ENCODE measurements at regions not wholly inside any gene's neighbourhood (a gene's known extent, or its start where the extent isn't known, plus 50 kb on each side); places are given as distances from the start of the nearest gene placed in this dataset.
"Not testable (repeated sequence)": the region's sequence is repeated elsewhere in the genome, so short reads cannot be mapped to it uniquely, and the experiment has no call there.

GRCh38 chr2:49719241-49719640 is 564.9 kb upstream of the FSHR start:
- no peak for TF ChIP-seq CTCF (IDR thresholded peaks at IDR 0.05; ENCODE audit: control extremely low read depth, extremely low read depth, low read depth, missing control alignments)
- ChIA-PET POLR2A (no interaction called here), CTCF (no interaction called here)
- no peak for DNase-seq (ENCODE audit: extremely low spot score)

DNA sequence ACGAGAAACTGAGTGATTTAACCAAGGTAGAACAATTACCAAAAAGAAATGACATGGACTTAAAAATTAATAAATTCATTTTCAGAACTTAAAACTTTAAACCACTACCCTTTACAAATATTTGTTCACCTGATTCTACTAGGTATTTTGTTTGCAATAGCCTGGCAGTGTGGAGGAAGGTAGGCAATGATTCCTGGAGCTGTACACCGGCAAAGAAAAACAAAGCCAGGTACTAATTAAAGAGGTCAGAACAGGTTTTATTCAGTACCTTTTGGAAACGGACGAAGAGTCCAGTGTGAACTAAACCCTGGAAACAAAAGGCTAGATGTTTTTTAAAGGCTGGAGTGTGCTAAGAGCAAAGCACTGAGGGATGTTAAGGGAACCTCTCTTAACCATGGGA is 561.3 kb upstream of the FSHR start:
- no peak for TF ChIP-seq CTCF (IDR thresholded peaks at IDR 0.05; ENCODE audit: control extremely low read depth, extremely low read depth, low read depth, missing control alignments)
- ChIA-PET CTCF (interaction anchor here (1.7 kb wide), 1 partner anchor 15 kb away, joined by 3 read pairs; no protein-coding TSS in a partner anchor), POLR2A (no interaction called here)
- no peak for DNase-seq (ENCODE audit: extremely low spot score)

DNA sequence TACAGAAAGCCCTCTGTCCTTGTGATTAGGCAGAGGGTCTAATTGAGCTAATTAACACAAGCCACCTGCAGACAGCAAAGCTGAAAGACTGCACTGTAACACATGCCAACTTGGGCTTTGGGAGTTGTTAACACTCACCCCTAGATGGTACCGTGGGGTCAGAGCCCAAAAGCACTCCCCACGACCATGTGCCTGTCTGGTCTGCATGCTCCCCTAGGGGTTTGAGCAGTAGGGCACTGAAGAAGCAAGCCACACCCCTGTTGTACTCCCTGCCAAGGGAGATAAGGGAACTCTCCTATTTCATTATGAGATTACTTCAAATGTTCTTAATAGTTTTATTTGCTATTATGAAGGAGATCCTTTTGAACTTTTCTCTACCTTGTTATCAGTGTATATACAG is 560.1 kb upstream of the FSHR start:
- ChIA-PET CTCF (interaction anchor here (1.7 kb wide), 1 partner anchor 16 kb away, joined by 3 read pairs; no protein-coding TSS in a partner anchor), POLR2A (no interaction called here)
- DNase-seq (ENCODE audit: extremely low spot score): no peak
- no peak for TF ChIP-seq CTCF (IDR thresholded peaks at IDR 0.05; ENCODE audit: control extremely low read depth, extremely low read depth, low read depth, missing control alignments)

DNA sequence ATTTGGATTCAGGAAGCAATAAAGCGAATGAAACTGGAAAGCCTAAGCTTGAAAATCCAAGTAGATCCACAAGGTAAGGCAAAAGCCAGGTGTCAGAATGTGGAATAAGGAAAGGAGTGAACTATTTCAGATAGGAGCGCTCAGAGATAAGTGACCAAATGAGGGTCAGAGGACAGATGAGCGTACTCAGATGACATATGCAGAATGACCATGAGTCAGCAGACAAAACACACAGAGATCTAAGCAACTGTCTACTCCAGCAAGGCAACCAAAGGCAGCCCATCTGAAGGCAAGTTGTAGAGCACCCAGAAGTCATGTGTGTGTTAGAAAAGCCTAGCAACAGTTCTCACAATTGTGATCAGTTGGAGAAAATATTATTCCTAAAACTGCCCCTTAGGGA is 548.4 kb upstream of the FSHR start:
- DNase-seq (ENCODE audit: extremely low spot score): no peak
- CTCF ChIA-PET: no interaction called here
- no peak for TF ChIP-seq CTCF (IDR thresholded peaks at IDR 0.05; ENCODE audit: control extremely low read depth, extremely low read depth, low read depth, missing control alignments)
- POLR2A ChIA-PET: no interaction called here

GRCh38 chr2:49693961-49694360 is 539.6 kb upstream of the FSHR start:
- DNase-seq (ENCODE audit: extremely low spot score): no peak
- CTCF ChIA-PET: no interaction called here
- POLR2A ChIA-PET: no interaction called here
- no peak for TF ChIP-seq CTCF (IDR thresholded peaks at IDR 0.05; ENCODE audit: control extremely low read depth, extremely low read depth, low read depth, missing control alignments)

GRCh38 chr2:49692022-49692421 is 537.7 kb upstream of the FSHR start:
- DNase-seq (ENCODE audit: extremely low spot score); POLR2A ChIA-PET; CTCF ChIA-PET: not testable (repeated sequence)

GRCh38 chr2:49687918-49688317 is 533.6 kb upstream of the FSHR start:
- CTCF ChIA-PET: interaction anchor here (0.8 to 2.4 kb wide), 4 partner anchors 9 to 512 kb away, joined by 3 to 10 read pairs (median 4); no protein-coding TSS in a partner anchor
- peak; percentile 23 for TF ChIP-seq CTCF (IDR thresholded peaks at IDR 0.05; ENCODE audit: control extremely low read depth, extremely low read depth, low read depth, missing control alignments)
- no peak for DNase-seq (ENCODE audit: extremely low spot score)
- POLR2A ChIA-PET: no interaction called here
